UCSD-AML1 (cell line): ENCODE measurements at regions not wholly inside any gene's neighbourhood (a gene's known extent, or its start where the extent isn't known, plus 50 kb on each side); places are given as distances from the start of the nearest gene placed in this dataset.

Experiments
- DNase-seq: peaks from one replicate; lab custom pipeline; 2025; ENCODE audit not compliant: unreplicated experiment; lab: John Stamatoyannopoulos, UW

- no peak for DNase-seq
Measured at GRCh38 chr2:60603533-60604190, 50.2 kb upstream of the BCL11A start.

GRCh38 chr2:60604486-60605064 is 51.1 kb upstream of the BCL11A start:
- DNase-seq: no peak

GRCh38 chr2:60605866-60606265 is 52.4 kb upstream of the BCL11A start:
- no peak for DNase-seq

- DNase-seq: no peak
Measured at GRCh38 chr2:60608679-60609078, 55.2 kb upstream of the BCL11A start.

GRCh38 chr2:60612033-60612432 is 58.6 kb upstream of the BCL11A start:
- peak; percentile 46 for DNase-seq

GRCh38 chr2:60614319-60614718 is 60.9 kb upstream of the BCL11A start:
- no peak for DNase-seq

- no peak for DNase-seq
Measured at GRCh38 chr2:60621688-60622429, 68.4 kb upstream of the BCL11A start.

GRCh38 chr2:60623040-60623439 is 69.6 kb upstream of the BCL11A start:
- no peak for DNase-seq

GRCh38 chr2:60627412-60627811 is 74.0 kb upstream of the BCL11A start:
- no peak for DNase-seq

GRCh38 chr2:60628026-60628425 is 74.6 kb upstream of the BCL11A start:
- DNase-seq: no peak

GRCh38 chr2:60628615-60629304 is 75.3 kb upstream of the BCL11A start:
- DNase-seq: no peak

GRCh38 chr2:60629305-60629662 is 75.8 kb upstream of the BCL11A start:
- no peak for DNase-seq

- DNase-seq: no peak
Measured at GRCh38 chr2:60629801-60630385, 76.4 kb upstream of the BCL11A start.

GRCh38 chr2:60633615-60634014 is 80.2 kb upstream of the BCL11A start:
- DNase-seq: no peak

GRCh38 chr2:60634438-60634837 is 81.0 kb upstream of the BCL11A start:
- no peak for DNase-seq

- no peak for DNase-seq
Measured at GRCh38 chr2:60641811-60642788, 88.6 kb upstream of the BCL11A start.

GRCh38 chr2:60643747-60644146 is 90.3 kb upstream of the BCL11A start:
- no peak for DNase-seq

GRCh38 chr2:60644951-60645350 is 91.5 kb upstream of the BCL11A start:
- no peak for DNase-seq

GRCh38 chr2:60648191-60648590 is 94.7 kb upstream of the BCL11A start:
- no peak for DNase-seq

GRCh38 chr2:60649721-60650120 is 96.3 kb upstream of the BCL11A start:
- no peak for DNase-seq
